NCI-H1092 treated with DMSO at 0.1 percent for 48 hours (cell line): ENCODE measurements at regions not wholly inside any gene's neighbourhood (a gene's known extent, or its start where the extent isn't known, plus 50 kb on each side); places are given as distances from the start of the nearest gene placed in this dataset.
"Not testable (repeated sequence)": the region's sequence is repeated elsewhere in the genome, so short reads cannot be mapped to it uniquely, and the experiment has no call there.

Source experiments
- DNase-seq: peaks from one replicate; lab custom pipeline; 2025; lab: John Stamatoyannopoulos, UW

GRCh38 chr10:44567471-44567870 is 182.6 kb upstream of the CXCL12 start:
- no peak for DNase-seq

GRCh38 chr10:44569193-44570091 is 184.5 kb upstream of the CXCL12 start:
- no peak for DNase-seq

- DNase-seq, result no peak
Observed at GRCh38 chr10:44571701-44572100, 186.8 kb upstream of the CXCL12 start.

- no peak for DNase-seq
Observed at GRCh38 chr10:44572146-44572545, 187.2 kb upstream of the CXCL12 start.

GRCh38 chr10:44573821-44574220 is 188.9 kb upstream of the CXCL12 start:
- DNase-seq, result no peak

GRCh38 chr10:44574596-44575480 is 189.9 kb upstream of the CXCL12 start:
- DNase-seq, result no peak

GRCh38 chr10:44575601-44576380 is 190.9 kb upstream of the CXCL12 start:
- no peak for DNase-seq

- no peak for DNase-seq
Observed at GRCh38 chr10:44576702-44577191, 191.8 kb upstream of the CXCL12 start.

- DNase-seq, result no peak
Observed at GRCh38 chr10:44577533-44577932, 192.6 kb upstream of the CXCL12 start.

- DNase-seq, result no peak
Observed at GRCh38 chr10:44578271-44578670, 193.4 kb upstream of the CXCL12 start.

GRCh38 chr10:44578963-44579362 is 194.1 kb upstream of the CXCL12 start:
- not testable (repeated sequence) for DNase-seq

GRCh38 chr10:44581996-44582395 is 197.1 kb upstream of the CXCL12 start:
- DNase-seq, result no peak

- no peak for DNase-seq
Observed at GRCh38 chr10:44587488-44588318, 202.8 kb upstream of the CXCL12 start.

- DNase-seq, result no peak
Observed at GRCh38 chr10:44589181-44589943, 204.5 kb upstream of the CXCL12 start.

GRCh38 chr10:44589944-44590449 is 205.1 kb upstream of the CXCL12 start:
- DNase-seq, result no peak

- no peak for DNase-seq
Observed at GRCh38 chr10:44591911-44592310, 207.0 kb upstream of the CXCL12 start.

- DNase-seq, result no peak
Observed at GRCh38 chr10:44593952-44594351, 209.1 kb upstream of the CXCL12 start.

GRCh38 chr10:44607116-44607515 is 222.2 kb upstream of the CXCL12 start:
- no peak for DNase-seq

GRCh38 chr10:44618910-44619309 is 234.0 kb upstream of the CXCL12 start:
- DNase-seq, result no peak

- no peak for DNase-seq
Observed at GRCh38 chr10:44619521-44619920, 234.6 kb upstream of the CXCL12 start.
